ENCODE measurements at regions not wholly inside any gene's neighbourhood (a gene's known extent, or its start where the extent isn't known, plus 50 kb on each side); places are given as distances from the start of the nearest gene placed in this dataset.

DNA sequence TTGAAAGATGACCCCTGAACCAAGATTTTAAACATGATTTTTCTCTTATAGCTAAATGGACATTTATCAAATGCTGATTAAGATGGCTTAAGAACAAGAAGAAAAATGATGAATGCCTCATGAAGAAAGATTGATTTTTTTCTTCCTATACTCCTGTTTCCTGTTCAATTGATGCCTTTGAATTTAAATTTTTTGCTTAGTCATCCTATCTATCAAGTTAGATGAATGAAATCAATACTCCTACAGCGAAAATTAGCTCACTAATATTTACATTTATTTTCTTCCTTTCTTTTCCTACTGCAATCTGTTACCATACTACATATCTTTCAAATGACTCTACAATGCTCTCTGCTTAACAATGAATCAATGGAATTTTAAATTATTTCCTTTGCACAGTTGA is 773.6 kb upstream of the DIAPH2 start:
- Histone ChIP-seq H3K9me3 (peaks cover 0 to 4% (median 0%) of the 10 kb centered on the region in 4 donors), H3K36me3 (no peaks in the 10 kb centered on the region), H3K4me1 (no peaks in the 10 kb centered on the region), H3K27ac (no peak overlapping the region), H3K4me3 (no peak overlapping the region), H3K27me3 (peaks cover 0 to 6% (median 0%) of the 10 kb centered on the region in 4 donors)
- ATAC-seq: no peak
- no peak for DNase-seq
- TF ChIP-seq, protein P1, sequence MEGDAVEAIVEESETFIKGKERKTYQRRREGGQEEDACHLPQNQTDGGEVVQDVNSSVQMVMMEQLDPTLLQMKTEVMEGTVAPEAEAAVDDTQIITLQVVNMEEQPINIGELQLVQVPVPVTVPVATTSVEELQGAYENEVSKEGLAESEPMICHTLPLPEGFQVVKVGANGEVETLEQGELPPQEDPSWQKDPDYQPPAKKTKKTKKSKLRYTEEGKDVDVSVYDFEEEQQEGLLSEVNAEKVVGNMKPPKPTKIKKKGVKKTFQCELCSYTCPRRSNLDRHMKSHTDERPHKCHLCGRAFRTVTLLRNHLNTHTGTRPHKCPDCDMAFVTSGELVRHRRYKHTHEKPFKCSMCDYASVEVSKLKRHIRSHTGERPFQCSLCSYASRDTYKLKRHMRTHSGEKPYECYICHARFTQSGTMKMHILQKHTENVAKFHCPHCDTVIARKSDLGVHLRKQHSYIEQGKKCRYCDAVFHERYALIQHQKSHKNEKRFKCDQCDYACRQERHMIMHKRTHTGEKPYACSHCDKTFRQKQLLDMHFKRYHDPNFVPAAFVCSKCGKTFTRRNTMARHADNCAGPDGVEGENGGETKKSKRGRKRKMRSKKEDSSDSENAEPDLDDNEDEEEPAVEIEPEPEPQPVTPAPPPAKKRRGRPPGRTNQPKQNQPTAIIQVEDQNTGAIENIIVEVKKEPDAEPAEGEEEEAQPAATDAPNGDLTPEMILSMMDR (IDR thresholded peaks at IDR 0.05): no peak
- FAIRE-seq: no peak
- intact Hi-C loops (cut with DNase I): no loop called here
- 5 to 11% methylated on average over 1 of the region's 1 CpG for WGBS, 2 donors

DNA sequence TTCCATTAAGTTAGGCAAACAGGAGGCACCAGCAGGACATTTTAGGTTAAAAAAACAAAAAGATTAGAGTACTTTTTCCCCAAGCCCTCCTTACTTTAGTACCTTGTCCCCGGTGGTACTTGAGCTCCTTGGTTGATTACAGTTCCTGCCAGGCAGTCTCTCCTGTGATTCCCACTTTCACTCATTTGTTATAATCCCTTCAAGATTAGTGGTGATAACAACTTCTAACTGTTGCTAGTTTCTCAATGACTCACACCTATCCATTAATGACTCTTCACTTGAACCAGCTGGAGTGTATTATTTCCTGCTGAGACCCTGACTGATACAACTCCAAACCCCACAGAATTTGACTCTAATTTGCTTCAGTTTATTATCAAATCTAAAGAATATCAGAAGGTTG is 765.0 kb upstream of the DIAPH2 start:
- Histone ChIP-seq H3K4me1 (no peaks in the 10 kb centered on the region), H3K9me3 (no peaks in the 10 kb centered on the region), H3K27me3 (peaks cover 0 to 19% (median 0%) of the 10 kb centered on the region in 4 donors), H3K27ac (no peak overlapping the region), H3K4me3 (no peak overlapping the region), H3K36me3 (no peaks in the 10 kb centered on the region)
- 20 to 38% methylated on average over 1 of the region's 1 CpG for WGBS, 2 donors
- intact Hi-C loops (cut with DNase I): no loop called here
- TF ChIP-seq, protein P1 (IDR thresholded peaks at IDR 0.05): no peak
- DNase-seq (no peak), FAIRE-seq (no peak), ATAC-seq (no peak)

DNA sequence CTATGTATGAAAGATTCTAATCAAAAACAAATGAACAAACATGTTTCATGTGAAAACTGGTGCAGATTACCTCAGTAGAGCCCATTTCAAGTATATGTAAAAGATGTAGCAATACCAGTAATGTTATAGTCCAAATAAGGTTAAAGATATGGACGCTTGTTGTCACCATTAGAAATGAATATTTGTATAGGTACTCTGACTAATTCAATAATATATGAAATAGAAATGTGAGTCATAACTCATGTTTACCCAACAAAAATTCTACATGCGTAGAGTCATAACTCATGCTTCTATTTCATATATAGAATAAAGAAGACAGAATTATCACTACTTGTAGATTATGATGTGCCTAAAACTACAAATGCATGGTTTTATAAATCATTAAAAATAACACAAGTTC is 739.1 kb upstream of the DIAPH2 start:
- H3K9me3 ChIP-seq: no peaks in the 10 kb centered on the region
- no peaks in the 10 kb centered on the region for H3K36me3 ChIP-seq
- FAIRE-seq: no peak
- H3K4me3 ChIP-seq: no peak overlapping the region
- no peak for ATAC-seq
- whole genome bisulfite sequencing, 2 donors: 59 to 62% methylated on average over 2 of the region's 2 CpGs
- intact Hi-C loops (cut with DNase I): no loop called here
- H3K27ac ChIP-seq: no peak overlapping the region
- TF ChIP-seq, protein P1 (IDR thresholded peaks at IDR 0.05): no peak
- no peaks in the 10 kb centered on the region for H3K4me1 ChIP-seq
- DNase-seq: no peak
- peaks cover 0 to 6% (median 2%) of the 10 kb centered on the region in 4 donors for H3K27me3 ChIP-seq

DNA sequence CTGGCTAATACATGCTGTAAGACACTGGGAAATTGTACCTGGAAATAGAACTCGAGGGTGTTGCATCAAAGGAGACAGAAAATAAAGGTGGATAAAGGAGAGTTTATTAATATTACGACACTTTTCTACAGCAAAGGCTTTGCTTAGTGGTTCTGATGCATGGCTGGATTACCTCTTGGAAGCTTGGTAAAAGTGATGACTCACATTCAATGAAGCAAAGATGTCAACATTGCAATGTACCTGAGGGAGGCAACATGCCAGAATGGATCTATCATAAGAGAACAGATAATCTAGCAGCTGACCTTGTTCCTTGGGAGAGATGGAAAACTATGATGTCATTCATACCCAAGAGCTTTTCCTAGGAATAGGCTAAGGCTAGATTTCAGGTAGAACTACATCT is 735.1 kb upstream of the DIAPH2 start:
- TF ChIP-seq, protein P1 (IDR thresholded peaks at IDR 0.05): no peak
- no peaks in the 10 kb centered on the region for H3K9me3 ChIP-seq
- no peaks in the 10 kb centered on the region for H3K4me1 ChIP-seq
- WGBS, 2 donors: 37 to 44% methylated on average over 2 of the region's 2 CpGs
- FAIRE-seq (no peak), ATAC-seq (no peak), DNase-seq (no peak)
- intact Hi-C loops (cut with DNase I): no loop called here
- H3K27me3 ChIP-seq: peaks cover 0 to 5% (median 3%) of the 10 kb centered on the region in 4 donors
- H3K4me3 ChIP-seq: no peak overlapping the region
- H3K36me3 ChIP-seq: no peaks in the 10 kb centered on the region
- H3K27ac ChIP-seq: no peak overlapping the region

DNA sequence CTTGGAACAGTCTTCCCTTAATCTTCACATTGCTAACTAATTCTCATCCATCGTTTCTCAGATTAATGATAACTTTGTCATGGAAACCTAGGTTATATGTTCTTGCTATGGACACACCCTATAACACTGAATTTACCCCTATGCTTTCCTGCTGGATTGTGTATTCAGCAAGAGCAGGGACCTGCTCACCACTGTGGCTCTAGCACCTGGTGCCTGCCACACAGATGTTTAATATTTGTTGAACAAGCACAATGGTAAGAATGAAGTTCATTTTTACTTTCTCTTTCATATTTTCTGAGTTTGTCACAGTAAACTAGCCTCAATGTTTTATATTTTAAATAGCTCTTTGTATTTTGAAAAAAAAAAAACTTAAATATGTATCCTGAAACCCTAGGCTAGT is 734.0 kb upstream of the DIAPH2 start:
- FAIRE-seq (no peak), ATAC-seq (no peak), DNase-seq (no peak)
- TF ChIP-seq, protein P1 (IDR thresholded peaks at IDR 0.05): no peak
- Histone ChIP-seq H3K27ac (no peak overlapping the region), H3K9me3 (no peaks in the 10 kb centered on the region), H3K4me1 (no peaks in the 10 kb centered on the region), H3K36me3 (no peaks in the 10 kb centered on the region), H3K27me3 (peaks cover 0 to 8% (median 3%) of the 10 kb centered on the region in 4 donors), H3K4me3 (no peak overlapping the region)
- intact Hi-C loops (cut with DNase I): no loop called here
- 50 to 63% methylated on average over 1 of the region's 1 CpG for WGBS, 2 donors
